ENCODE measurements at regions not wholly inside any gene's neighbourhood (a gene's known extent, or its start where the extent isn't known, plus 50 kb on each side); places are given as distances from the start of the nearest gene placed in this dataset.
"Not testable (repeated sequence)": the region's sequence is repeated elsewhere in the genome, so short reads cannot be mapped to it uniquely, and the experiment has no call there.

DNA sequence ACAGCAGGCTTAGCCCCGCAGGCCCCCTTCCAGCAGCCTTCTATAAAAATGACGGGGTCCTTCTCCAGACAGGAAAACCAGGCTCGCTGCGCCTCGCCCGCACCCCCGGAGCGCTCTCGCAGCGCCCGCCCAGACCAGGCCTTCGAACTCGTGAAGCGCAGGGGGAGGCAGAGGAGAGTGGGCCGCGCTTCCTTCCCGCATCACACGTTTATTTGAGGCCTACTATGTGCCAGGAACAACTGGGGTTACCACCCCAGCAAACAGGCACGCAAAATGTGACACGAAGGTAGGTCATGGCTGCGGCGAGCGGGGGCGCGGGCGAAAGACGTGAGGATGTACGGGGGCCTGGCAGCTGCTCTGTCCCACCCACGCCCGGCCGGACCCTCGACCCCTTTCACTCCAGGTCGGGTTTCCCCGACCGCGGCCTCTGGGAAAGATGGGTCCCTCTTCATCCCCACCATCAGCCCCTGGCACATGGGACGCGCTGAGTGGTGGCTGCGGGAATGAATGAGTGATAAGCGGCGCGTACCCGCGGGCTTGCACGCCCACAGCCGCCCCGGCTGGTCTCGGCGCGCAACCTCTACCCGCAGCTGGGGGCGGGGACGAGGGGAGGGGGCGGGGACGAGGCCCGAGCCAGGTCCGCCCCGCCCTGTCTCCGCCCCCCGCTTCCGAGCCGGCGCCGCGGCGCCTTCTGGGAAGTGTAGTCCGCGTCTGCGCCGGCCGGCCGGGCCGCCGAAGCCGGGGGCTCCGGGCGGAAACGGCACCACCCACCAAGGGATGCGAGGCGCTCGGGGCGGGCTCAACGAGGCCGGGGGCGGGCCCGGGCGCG, 59.1 kb downstream of the ZNF467 start:
- peak; percentile 17 for DNase-seq

DNA sequence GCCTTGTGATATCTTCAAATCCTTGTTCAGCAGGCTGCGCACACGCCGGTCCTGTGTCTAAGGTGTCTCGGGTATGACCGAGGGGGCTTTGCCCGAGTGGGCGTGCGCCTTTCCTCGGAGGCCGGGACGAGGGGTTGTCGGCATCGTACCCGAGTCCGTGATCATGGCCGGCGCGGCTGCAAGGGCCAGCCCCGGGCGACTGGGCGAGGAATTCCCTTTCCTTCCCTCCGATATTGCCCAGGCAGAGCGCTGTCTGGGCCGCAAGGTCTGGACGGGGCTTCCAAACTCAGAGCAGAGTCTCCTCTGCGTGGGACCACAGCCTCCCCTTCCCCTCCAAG, 59.7 kb downstream of the ZNF467 start:
- no peak for DNase-seq

DNA sequence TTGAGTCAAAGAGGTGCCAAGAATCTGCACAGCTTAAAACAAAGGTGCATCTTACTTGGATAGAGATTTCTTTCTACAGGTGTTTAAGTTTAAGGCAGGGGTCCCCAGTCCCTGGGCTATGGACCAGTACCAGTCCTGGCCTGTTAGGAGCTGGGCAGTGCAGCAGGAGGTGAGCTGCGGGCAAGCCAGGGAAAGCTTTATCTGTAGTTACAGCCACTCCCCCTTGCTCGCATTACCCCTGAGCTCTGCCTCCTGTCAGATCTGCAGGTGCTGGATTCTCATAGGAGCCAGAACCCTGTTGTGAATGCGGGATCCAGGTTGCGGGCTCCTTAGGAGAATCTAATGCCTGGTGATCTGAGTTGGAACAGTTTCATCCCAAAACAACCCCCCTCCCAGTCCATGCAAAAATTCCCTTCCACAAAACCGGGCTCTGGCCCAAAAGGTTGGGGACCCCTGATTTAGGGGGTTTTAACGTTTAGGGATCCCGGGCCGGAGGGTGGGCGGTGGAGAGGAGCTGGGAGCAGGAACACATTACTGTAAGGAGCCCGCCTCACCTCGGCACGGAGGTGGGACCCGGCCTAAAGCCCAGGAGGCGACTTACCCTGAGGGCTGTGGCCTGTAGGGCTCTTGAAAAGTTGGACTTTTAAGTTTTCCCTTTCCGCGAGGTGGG, 60.2 kb downstream of the ZNF467 start:
- DNase-seq, result no peak

DNA sequence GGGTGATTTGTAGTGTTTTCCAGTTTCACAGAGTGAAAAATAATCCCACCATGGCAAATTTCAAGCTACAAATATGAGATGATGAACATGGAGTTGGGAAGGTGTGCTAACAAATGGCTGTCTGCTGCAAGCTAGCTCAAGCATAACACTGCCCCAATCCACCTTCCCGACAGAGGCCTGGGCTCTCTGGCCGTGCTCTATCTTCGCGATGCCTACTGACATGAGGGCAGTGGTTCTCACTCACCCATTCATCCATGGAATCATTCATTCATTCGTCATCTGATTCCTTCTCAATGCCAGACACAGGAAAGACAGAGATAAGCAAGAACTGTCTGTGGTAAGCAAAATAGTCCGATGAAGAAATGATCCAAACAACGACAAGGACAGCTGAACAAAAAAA, 65.4 kb downstream of the ZNF467 start:
- DNase-seq, result no peak

DNA sequence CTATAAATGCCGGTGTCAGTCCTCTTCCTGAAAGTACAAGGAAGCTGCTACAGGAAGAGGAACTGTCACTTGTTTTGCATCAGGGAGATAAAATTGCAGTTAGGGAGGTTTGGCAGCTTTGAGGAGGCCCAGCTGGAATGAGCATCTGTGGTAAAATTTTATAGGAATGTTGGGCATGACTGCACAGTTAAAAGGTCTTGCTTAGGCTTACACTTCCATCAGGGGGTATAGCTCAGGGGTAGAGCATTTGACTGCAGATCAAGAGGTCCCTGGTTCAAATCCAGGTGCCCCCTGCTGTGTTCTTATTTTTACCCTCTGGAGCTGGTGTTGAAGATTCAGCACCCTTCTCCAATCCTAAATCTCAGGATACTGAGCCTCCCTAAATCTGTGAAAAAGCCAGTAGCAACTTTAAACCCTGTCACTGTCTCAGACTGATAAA, 65.9 kb downstream of the ZNF467 start:
- no peak for DNase-seq

DNA sequence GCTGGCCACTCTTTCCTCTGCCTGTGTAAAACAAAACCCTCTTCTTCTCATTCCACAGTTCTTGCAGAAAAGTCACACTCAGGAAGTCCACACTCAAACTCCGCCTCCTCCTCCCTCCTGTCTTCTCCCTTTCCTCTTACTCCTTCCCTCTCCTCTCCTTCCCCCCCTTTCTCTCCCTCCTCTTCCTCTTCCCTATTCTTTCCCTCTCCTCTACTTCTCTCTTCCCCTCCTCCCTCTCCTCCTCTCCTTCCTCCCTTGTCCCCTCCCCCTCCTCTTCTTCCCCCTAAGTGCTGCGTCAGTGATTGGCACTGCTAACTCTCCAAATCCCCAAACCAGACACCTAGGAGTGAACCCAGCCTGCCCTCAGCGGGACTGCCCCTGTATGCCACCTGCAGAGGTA, 67.0 kb downstream of the ZNF467 start:
- DNase-seq, result no peak

DNA sequence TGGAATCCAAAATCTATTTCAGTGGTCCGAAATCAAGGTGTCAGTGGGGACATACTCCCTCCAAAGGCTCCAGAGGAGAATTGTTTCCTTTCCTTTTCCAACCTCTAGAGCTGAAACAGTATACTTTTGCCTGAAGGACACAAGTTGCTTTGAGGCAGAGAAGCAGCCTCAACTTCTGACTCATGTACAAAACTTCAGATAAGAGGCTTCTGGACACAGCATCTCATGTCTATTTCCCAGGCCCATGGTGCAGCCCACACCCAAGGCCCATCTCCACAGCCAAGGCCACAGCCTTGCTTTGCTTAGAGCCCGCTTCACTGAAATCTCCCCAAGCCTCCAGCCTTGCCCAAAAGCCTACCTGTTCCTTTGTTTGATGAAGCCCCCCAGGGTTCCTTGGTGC, 68.9 kb downstream of the ZNF467 start:
- no peak for DNase-seq

DNA sequence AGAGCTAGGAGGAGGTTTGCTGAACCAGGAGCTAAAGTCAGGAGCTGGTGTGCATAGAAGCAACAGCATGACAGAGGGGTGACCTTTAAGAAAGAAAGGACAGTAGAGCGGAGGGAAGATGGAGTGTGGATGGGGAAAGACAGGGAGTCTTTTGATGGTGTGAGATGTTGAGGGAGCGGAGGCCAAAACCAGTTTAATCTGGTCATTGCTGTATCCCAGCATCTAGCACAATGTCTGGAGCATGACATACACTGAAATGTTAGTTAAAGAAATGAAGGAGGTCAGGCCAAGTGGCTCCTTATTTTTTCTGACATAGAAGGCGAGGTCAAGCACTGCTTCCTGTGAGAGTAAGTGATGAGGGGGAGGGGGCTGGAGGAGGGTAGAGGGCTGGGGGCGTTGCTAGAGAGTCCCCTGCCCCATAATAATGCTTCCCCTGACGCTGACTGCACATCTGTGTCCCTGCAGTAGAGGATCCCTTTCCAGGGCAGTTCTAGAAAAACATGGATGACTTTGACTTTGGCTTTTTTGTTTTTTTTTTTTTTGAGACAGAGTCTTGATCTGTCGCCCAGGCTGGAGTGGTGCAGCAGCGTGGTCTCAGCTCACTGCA, 70.2 kb downstream of the ZNF467 start:
- DNase-seq, result no peak

DNA sequence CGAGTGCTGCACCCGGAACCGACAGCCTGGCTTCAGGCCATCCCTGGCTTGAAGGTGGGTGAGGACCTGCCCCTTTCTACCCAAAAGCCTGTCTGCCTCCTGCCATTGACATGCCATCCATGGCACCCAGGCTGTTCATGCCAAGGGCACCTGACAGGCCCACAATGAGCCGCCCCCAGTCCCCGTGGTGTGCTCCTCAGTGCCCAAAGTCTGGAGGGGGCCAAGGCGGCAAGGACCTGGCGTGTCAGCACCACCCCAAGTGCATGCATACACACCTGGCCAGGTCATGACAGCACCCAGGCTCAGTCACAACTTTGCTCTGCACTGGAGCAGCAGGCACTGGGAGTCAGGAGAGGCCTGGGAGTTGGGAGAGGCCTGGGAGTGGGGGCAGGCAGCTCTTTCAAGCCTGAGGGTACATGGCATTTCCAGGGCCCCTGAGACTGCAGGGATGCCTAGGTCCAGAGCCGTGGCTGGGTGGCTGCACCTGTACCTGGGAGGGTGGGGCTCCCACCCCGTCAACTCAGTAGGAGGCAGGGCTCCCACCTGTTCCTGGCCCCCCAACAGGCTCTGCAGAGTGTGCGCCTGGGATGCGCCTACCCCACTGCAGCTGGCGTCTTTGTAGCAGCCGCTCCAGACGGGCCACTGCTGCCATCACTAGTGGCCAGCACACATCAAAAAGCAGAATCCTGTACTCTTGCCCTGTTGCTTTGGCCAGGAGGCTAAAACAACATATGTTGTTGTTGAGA, 71.7 kb downstream of the ZNF467 start:
- DNase-seq, result no peak

DNA sequence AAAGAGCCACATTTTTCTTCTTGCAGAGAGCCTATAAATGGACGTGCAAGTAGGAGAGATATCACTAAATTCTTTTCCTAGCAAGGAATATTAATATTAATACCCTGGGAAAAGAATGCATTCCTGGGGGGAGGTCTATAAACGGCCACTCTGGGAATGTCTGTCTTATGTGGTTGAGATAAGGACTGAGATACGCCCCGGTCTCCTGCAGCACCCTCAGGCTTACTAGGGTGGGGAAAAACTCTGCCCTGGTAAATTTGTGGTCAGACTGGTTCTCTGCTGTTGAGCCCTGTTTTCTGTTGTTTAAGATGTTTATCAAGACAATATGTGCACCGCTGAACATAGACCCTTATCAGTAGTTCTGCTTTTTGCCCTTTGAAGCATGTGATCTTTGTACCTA, 75.6 kb downstream of the ZNF467 start:
- DNase-seq, result not testable (repeated sequence)

DNA sequence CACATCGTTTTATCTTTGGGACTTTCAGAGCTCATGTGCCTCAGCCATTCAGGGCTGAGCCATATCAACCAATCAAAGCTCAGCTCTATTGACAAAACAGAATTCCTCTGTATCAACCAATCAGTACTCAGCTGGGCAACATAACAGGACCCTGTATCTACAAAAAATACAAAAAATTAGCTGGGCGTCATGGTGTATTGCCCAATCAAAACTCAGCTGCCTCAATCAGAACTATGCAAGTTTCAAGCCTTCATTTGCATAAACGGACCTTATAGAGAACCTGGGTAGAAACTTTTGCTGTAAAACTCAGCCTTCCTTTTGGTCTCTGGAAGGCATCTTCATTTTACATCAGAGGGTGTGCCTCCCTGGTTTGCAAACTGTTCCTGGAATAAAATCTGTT, 77.1 kb downstream of the ZNF467 start:
- no peak for DNase-seq

DNA sequence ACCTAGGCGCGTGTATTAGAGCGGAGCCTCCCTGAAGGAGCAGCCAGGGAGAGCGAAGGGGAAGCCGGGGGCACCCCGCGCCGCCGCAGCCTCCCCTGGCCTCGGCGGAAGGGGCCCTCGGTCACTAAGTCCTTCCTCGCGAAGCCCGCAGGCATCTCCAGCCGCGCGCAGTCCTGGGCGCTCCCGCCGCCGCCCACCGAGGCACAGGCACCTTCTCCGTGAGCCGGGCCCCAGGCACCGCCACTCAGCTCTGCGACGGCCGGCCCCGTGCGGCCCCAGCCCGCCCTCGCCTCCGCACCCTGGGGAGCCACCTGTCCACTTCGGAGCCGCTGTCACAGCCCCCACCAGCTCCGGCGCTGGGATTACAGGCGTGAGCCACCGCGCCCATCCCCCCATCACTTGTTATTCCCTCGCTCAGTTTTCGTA, 80.8 kb downstream of the ZNF467 start:
- no peak for DNase-seq

DNA sequence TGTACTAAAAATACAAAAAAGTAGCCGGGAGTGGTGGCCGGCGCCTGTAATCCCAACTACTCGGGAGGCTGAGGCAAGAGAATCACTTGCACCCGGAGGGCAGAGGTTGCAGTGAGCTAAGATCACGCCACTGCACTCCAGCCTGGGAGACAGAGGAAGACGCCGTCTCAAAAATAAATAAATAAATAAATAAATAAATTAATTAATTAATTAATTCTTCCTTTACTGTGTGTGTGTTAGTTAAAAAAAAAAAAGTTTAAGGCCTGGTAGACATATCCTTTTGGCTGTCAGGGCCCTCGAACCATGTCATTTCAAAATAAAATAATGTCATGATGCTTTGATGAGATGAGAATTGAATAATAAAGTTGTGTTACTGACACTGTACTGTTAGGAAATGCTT, 81.3 kb downstream of the ZNF467 start:
- no peak for DNase-seq

DNA sequence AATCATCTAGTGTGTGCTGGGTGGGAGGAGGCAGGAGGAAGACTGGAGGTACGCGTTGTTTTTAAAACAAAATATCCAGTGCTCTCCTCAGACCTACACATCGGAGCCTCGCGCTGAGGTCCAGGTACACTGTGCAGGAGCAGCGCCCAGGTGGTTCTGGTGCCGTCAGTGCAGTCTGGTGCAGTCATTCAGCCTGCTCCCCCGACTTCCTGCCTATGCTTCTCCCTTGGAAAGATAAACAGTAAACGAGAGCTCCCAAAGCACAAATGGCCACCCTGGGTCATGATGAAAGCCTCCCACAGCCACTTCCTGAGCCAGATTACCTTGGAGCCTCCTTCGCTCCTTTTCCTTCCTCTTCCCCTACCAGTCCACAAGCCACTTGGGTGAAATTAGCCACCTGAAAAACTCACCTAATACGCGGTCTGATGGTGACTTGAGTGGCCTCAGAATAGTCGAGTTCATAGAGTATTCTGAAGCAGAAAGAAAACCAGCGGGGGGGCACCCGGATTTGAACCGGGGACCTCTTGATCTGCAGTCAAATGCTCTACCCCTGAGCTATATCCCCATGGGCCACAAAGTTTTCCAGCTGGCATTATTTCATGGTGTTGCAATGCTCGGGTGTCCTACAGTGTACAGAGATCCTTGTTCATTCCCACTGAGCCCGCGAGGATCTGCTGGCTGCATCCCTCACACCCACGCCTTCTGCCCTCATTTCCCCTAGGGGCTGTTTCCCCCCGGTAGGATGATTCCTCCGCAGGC, 82.5 kb downstream of the ZNF467 start:
- DNase-seq, result peak; percentile 65

DNA sequence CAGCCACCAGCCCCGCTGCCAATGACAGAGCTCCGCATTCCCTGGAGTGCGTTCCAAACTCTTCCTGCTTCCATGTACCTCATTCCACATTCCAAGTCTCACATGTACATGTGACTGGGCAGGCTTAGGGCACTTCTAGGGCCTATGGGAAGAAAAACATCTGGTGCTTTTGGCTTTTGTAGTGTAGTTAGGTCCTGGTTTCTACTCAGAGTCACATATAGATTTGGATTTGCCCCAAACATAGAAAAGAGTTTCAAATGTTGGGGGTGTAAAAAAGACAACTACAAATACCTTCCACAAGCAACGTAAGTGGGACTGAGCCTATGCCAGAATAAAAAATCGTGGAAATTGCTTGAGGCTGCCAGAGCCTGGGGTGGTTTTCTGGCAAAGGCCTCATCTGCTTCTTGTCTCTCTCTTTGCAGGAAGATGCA, 84.1 kb downstream of the ZNF467 start:
- DNase-seq, result no peak

DNA sequence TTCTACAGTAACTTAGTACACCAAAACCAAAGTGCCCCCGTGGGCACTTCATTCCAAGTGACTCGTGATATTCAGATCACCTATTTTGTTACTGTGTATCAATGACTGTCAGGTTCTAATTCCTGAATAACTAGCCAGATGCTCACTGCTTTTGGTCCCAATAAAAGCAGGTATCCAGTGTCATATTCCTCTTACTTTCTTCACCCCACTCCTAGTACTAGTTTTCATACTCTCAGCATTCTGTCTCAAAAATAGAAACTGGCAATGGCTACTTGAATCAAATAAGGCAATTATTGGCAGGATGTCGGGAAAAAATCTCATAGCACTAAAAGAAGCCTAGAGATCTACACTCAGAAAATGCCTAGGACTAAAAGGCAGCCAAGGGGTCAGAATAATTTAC, 84.6 kb downstream of the ZNF467 start:
- DNase-seq, result no peak

DNA sequence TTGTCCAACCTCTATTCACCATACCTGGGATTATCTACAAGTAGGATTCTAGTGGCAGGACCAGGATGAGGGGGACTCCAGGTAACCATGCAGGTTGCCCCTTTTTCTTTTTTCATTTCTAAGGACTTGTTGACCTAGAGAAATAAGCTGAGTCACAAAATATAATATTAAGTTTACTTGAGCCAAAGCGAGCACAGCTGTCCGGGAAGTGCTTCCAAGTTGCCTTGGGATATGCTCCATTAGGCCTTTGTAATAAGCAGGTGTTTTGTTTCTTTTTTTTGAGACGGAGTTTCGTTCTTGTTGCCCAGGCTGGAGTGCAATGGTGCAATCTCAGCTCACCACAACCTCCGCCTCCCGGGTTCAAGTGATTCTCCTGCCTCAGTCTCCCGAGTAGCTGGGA, 85.6 kb downstream of the ZNF467 start:
- DNase-seq, result not testable (repeated sequence)

DNA sequence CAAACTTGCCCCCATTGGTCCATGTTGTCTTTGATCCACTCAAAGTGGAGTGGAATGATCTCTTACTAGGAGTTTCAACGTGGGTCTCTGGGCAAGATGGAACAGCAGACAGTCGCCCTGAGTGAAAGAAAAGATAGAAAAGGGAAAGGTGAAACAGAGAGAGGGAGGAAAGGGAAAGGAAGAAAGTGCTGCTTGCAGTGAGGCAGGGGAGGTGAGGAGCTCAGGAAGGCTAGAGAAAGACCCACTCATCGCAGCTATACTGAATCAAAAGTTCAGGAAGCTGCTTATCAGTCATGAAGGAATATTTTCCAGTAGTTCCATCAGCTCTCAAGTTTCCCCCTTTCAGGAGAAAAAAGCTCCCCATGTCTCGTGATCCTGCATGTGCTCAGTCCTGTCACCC, 86.9 kb downstream of the ZNF467 start:
- no peak for DNase-seq

DNA sequence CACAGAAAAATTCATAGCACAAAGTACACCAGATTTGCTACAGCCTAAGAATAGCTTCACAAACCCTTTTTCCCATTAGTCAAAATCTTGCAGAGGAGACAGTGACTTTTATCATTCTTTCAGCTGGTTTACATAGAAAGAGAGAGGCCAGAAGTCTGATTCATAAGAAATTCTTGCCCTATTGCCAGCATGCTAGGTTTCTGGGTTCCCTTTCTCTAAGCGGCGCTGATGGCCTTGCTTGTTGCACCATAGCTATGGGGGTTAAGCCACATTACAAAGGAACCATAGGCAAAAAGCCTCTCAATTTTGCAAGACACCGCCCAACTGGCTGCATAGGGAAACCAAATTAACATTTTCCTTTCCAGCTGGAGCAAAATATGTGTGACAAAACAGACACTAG, 87.4 kb downstream of the ZNF467 start:
- no peak for DNase-seq

DNA sequence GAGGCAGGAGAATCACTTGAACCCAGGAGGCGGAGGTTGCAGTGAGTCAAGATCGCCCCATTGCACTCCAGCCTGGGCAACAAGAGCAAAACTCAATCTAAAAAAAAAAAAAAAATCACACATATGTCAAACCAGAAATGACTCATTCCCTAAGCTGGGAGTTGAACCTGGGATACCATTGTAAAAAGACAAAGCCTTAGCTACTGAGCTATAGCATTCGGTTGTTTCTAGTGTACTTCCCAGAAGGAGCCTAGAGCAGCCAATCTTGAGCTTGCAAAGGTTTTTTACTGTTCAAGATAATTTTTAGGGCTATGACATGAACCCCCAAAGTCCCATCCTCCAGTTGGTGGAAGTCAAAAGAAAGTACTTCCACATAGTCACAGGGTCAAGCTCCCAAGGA, 87.9 kb downstream of the ZNF467 start:
- DNase-seq, result no peak

DNA sequence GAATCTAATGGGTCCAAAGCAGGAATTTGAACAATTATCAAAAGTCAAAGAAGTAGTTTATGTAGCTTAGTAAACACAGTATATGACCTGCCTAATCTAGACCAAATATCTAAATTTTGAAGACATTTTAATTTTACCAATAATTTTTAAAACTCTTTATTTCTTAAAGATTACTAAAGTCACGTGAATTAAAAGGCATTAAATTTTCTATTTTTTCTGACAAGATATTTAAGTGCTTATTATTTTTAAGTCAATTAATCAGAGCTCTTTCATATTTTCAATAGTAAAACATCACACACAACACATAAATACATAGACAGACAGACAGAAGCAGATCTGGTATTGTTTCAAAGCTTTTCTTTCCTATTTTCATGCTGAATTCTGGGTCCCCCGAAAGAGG, 89.5 kb downstream of the ZNF467 start:
- DNase-seq, result no peak

DNA sequence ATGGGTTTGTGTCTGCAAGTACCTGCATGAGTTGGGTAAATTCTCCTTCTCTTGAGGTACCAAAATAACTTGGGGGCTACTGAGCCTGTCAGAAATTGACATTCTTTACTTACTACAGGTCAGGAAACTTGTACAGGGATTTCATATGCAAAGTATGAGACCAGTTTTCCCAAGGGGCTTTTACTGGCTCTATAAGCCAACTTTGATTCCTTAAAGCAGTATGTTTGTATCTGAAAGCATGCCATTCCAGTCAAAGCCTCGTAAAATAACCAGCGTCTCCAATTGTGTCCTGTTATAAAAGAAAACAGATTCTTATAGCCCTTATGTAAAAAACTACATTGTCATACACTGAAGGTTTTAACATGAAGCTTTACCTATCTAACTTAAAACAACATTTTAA, 90.2 kb downstream of the ZNF467 start:
- DNase-seq, result no peak

DNA sequence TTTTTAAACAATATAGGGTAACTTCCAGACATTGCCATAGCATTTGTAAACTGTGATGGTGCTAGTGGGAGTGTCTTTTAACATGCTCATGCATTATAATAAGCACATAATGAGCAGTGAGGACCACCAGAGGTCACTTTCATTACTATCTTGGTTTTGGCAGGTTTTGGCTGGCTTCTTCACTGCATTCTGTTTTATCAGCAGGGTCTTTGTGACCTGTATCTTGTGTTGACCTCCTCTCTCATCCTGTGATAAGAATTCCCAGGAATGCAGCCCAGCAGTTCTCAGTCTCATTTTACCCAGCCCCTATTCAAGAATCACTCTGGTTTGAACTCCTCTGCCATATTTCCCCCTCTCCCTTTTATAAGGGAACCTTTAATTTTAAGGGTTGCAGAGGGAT, 91.3 kb downstream of the ZNF467 start:
- DNase-seq, result no peak
